ENCODE measurements at regions not wholly inside any gene's neighbourhood (a gene's known extent, or its start where the extent isn't known, plus 50 kb on each side); places are given as distances from the start of the nearest gene placed in this dataset.

DNA sequence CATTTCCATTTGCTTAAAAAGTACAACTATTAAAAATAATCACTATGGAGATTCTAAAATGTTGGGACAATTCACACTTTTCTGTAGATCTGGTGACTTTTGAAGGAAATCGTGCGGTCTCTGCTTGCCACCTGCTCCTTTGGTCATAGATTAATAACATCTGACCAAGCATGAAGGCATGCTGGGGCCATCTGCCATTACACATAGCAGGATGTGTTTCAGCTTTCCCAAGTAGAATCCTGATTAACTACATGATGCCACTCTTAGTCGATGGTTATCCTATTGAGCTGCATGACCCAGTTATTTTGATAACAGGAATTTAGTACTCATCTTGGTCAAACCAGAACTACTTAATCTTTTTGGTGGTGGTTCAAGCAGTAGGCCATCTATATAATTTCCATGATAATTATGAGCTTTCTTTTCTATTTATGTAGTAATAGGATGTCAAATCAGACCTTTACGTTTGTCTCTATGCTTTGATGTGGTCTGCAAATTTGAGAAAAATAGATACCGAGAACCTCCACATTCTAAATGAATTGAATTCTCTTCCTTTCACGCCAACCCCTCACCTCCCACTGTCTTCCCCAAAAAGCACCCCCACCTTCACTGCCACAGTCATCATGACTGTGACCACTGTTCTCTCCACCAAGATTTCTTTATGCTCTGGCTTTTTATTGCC lies 158.1 kb downstream of the DIPK2A start:
- DNase-seq = peak; percentile 37
- H3K9me3 Mint-ChIP-seq (ENCODE audit: unreplicated experiment) = peaks cover 14% of the 10 kb centered on the region
- H3K27me3 Mint-ChIP-seq (ENCODE audit: unreplicated experiment) = peaks cover 14% of the 10 kb centered on the region
- TF ChIP-seq CTCF (IDR thresholded peaks at IDR 0.05; ENCODE audit: partially characterized antibody, unreplicated experiment) = no peak
- peaks cover 35% of the 10 kb centered on the region for H3K4me1 Mint-ChIP-seq (ENCODE audit: low read depth, unreplicated experiment)
- H3K27ac Mint-ChIP-seq (ENCODE audit: unreplicated experiment) = peak overlapping the region; percentile 96
- peak overlapping the region; percentile 74 for H3K4me3 Mint-ChIP-seq (ENCODE audit: unreplicated experiment)
- H3K36me3 Mint-ChIP-seq (ENCODE audit: unreplicated experiment) = peaks cover 7% of the 10 kb centered on the region

DNA sequence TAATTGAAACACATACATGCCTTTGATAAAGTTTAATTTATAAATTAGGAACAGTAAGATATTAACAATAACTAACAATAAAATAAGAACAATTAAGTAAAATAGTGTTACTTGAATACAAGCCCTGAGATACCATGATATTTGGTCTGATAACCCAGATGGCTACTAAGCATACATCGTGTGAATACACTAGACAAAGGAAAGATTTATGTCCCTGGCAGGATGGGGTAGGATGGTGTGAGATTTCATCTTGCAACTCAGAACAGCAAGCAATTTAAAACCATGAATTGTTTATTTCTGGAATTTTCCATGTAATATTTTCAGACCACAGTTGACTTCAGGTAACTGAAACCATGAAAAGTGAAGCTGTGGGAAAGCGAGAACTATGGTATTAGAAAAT lies 169.5 kb downstream of the DIPK2A start:
- Mint-ChIP-seq H3K4me1 (ENCODE audit: low read depth, unreplicated experiment) (peaks cover 18% of the 10 kb centered on the region), H3K4me3 (ENCODE audit: unreplicated experiment) (no peak overlapping the region), H3K27ac (ENCODE audit: unreplicated experiment) (no peak overlapping the region), H3K27me3 (ENCODE audit: unreplicated experiment) (no peaks in the 10 kb centered on the region), H3K36me3 (ENCODE audit: unreplicated experiment) (peaks cover 4% of the 10 kb centered on the region), H3K9me3 (ENCODE audit: unreplicated experiment) (peaks cover 5% of the 10 kb centered on the region)
- DNase-seq = no peak
- TF ChIP-seq CTCF (IDR thresholded peaks at IDR 0.05; ENCODE audit: partially characterized antibody, unreplicated experiment) = no peak

DNA sequence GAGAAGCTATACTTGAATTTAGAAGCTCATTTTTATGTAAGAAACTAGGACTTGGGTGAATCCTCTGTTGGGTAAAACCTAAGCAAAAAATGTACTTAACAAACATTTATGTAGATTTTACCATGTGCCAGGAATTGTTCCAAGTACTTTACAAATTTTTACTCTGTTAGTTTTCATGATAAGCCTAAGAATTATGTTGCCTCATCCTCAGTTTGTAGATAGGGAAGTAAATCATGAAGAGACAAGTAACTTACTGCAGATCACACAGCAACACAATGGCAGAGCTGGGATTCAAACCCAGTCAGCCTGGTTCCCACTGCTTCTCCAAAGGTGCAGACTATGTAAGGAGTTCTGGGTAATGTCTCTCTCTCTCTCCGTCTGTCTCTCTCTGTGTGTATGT lies 169.9 kb downstream of the DIPK2A start:
- H3K36me3 Mint-ChIP-seq (ENCODE audit: unreplicated experiment) = peaks cover 4% of the 10 kb centered on the region
- H3K9me3 Mint-ChIP-seq (ENCODE audit: unreplicated experiment) = peaks cover 5% of the 10 kb centered on the region
- no peak for DNase-seq
- TF ChIP-seq CTCF (IDR thresholded peaks at IDR 0.05; ENCODE audit: partially characterized antibody, unreplicated experiment) = no peak
- H3K4me1 Mint-ChIP-seq (ENCODE audit: low read depth, unreplicated experiment) = peaks cover 18% of the 10 kb centered on the region
- H3K27me3 Mint-ChIP-seq (ENCODE audit: unreplicated experiment) = no peaks in the 10 kb centered on the region
- H3K4me3 Mint-ChIP-seq (ENCODE audit: unreplicated experiment) = no peak overlapping the region
- no peak overlapping the region for H3K27ac Mint-ChIP-seq (ENCODE audit: unreplicated experiment)

GRCh38 chr3:144142151-144142840 lies 170.7 kb downstream of the DIPK2A start:
- no peak for DNase-seq
- Mint-ChIP-seq H3K4me1 (ENCODE audit: low read depth, unreplicated experiment) (peaks cover 15% of the 10 kb centered on the region), H3K27me3 (ENCODE audit: unreplicated experiment) (no peaks in the 10 kb centered on the region), H3K4me3 (ENCODE audit: unreplicated experiment) (no peak overlapping the region), H3K27ac (ENCODE audit: unreplicated experiment) (peak overlapping the region; percentile 28), H3K36me3 (ENCODE audit: unreplicated experiment) (peaks cover under 1% of the 10 kb centered on the region), H3K9me3 (ENCODE audit: unreplicated experiment) (peaks cover 3% of the 10 kb centered on the region)
- no peak for TF ChIP-seq CTCF (IDR thresholded peaks at IDR 0.05; ENCODE audit: partially characterized antibody, unreplicated experiment)

DNA sequence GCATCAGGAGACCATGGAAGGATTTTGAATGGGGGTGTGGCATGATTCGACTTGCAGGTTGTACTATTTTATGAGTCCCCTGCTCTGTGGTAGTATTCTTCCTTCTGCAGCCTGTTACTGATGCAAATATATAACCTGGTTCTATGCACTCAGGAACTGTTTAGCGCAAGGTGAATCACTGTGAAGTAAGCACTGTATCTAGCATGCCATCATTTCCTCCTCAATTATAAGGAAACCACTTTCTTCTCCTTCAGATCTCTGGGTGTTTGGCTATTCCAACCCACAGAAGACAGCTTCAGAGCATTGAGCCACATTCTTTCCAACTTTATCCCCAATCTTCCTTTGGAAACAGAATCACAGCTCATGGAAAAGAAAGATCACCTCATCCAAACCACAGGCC lies 176.7 kb downstream of the DIPK2A start:
- Mint-ChIP-seq H3K27ac (ENCODE audit: unreplicated experiment) (no peak overlapping the region), H3K4me1 (ENCODE audit: low read depth, unreplicated experiment) (peaks cover 4% of the 10 kb centered on the region), H3K27me3 (ENCODE audit: unreplicated experiment) (no peaks in the 10 kb centered on the region), H3K36me3 (ENCODE audit: unreplicated experiment) (no peaks in the 10 kb centered on the region), H3K4me3 (ENCODE audit: unreplicated experiment) (no peak overlapping the region), H3K9me3 (ENCODE audit: unreplicated experiment) (peaks cover 2% of the 10 kb centered on the region)
- TF ChIP-seq CTCF (IDR thresholded peaks at IDR 0.05; ENCODE audit: partially characterized antibody, unreplicated experiment) = no peak
- no peak for DNase-seq

Data from glutamatergic neuron (in vitro differentiated cells).